ENCODE measurements at regions not wholly inside any gene's neighbourhood (a gene's known extent, or its start where the extent isn't known, plus 50 kb on each side); places are given as distances from the start of the nearest gene placed in this dataset.
"Not testable (repeated sequence)": the region's sequence is repeated elsewhere in the genome, so short reads cannot be mapped to it uniquely, and the experiment has no call there.

- not testable (repeated sequence) for FAIRE-seq
Measured at GRCh38 chr21:9746311-9746710, 775.1 kb upstream of the TPTE start.

GRCh38 chr21:9746831-9747606, 774.4 kb upstream of the TPTE start:
- FAIRE-seq = not testable (repeated sequence)

- not testable (repeated sequence) for FAIRE-seq
Measured at GRCh38 chr21:9747870-9748269, 773.5 kb upstream of the TPTE start.

- FAIRE-seq = not testable (repeated sequence)
Measured at GRCh38 chr21:9748451-9748850, 772.9 kb upstream of the TPTE start.

- FAIRE-seq = not testable (repeated sequence)
Measured at GRCh38 chr21:9749741-9750230, 771.6 kb upstream of the TPTE start.

GRCh38 chr21:9750341-9751086, 770.9 kb upstream of the TPTE start:
- FAIRE-seq = no peak

GRCh38 chr21:9751087-9751585, 770.2 kb upstream of the TPTE start:
- FAIRE-seq = not testable (repeated sequence)

GRCh38 chr21:9752028-9752427, 769.4 kb upstream of the TPTE start:
- FAIRE-seq = not testable (repeated sequence)

- FAIRE-seq = not testable (repeated sequence)
Measured at GRCh38 chr21:9753441-9753840, 767.9 kb upstream of the TPTE start.

- FAIRE-seq = no peak
Measured at GRCh38 chr21:9753943-9754342, 767.4 kb upstream of the TPTE start.

- FAIRE-seq = not testable (repeated sequence)
Measured at GRCh38 chr21:9754434-9754833, 766.9 kb upstream of the TPTE start.

GRCh38 chr21:9755611-9756010, 765.8 kb upstream of the TPTE start:
- no peak for FAIRE-seq

- FAIRE-seq = no peak
Measured at GRCh38 chr21:9756677-9757076, 764.7 kb upstream of the TPTE start.

- not testable (repeated sequence) for FAIRE-seq
Measured at GRCh38 chr21:9757118-9757517, 764.3 kb upstream of the TPTE start.

- FAIRE-seq = not testable (repeated sequence)
Measured at GRCh38 chr21:9757572-9757971, 763.8 kb upstream of the TPTE start.

- no peak for FAIRE-seq
Measured at GRCh38 chr21:9758141-9758540, 763.2 kb upstream of the TPTE start.

GRCh38 chr21:9758888-9759287, 762.5 kb upstream of the TPTE start:
- no peak for FAIRE-seq

- no peak for FAIRE-seq
Measured at GRCh38 chr21:9759972-9760371, 761.4 kb upstream of the TPTE start.

- FAIRE-seq = no peak
Measured at GRCh38 chr21:9760398-9761074, 760.8 kb upstream of the TPTE start.

- FAIRE-seq = no peak
Measured at GRCh38 chr21:9763306-9763705, 758.1 kb upstream of the TPTE start.

GRCh38 chr21:9763807-9764206, 757.6 kb upstream of the TPTE start:
- no peak for FAIRE-seq

- FAIRE-seq = not testable (repeated sequence)
Measured at GRCh38 chr21:9764294-9764693, 757.1 kb upstream of the TPTE start.

GRCh38 chr21:9765538-9765937, 755.8 kb upstream of the TPTE start:
- not testable (repeated sequence) for FAIRE-seq
